Heart left ventricle (tissue), 16 donors: ENCODE measurements at regions not wholly inside any gene's neighbourhood (a gene's known extent, or its start where the extent isn't known, plus 50 kb on each side); places are given as distances from the start of the nearest gene placed in this dataset.

Experiments
- ATAC-seq, 4 donors: fragments of 200-7000 bp; cut with Tn5 transposase; one replicate each; pipeline ENCODE4 v1.9.1; 2020 to 2022; ENCODE audit warnings: moderate library complexity in 4 of 4, mild to moderate bottlenecking in 3 of 4, moderate number of reproducible peaks in 1 of 4
- DNase-seq, 5 donors: peaks; one replicate each; pipeline ENCODE4 v3.0.0-alpha.2; 2020
- H3K27ac ChIP-seq, 12 donors: fragments of 200-600 bp; sonication (generic) in 4 of 12; one replicate each; pipeline versions ENCODE4 v1.5.0 to v1.8.0; 2016 to 2022; ENCODE audit warnings: mild to moderate bottlenecking in 2 of 12
- H3K27me3 ChIP-seq, 9 donors: fragments of 200-600 bp; sonication (generic) in 2 of 9; one replicate each; pipeline versions ENCODE4 v1.5.1 to v1.8.0; 2016 to 2022; ENCODE audit warnings: mild to moderate bottlenecking in 3 of 9
- H3K36me3 ChIP-seq, 9 donors: fragments of 200-600 bp; sonication (generic) in 2 of 9; one replicate each; pipeline versions ENCODE4 v1.5.0 to v1.8.0; 2018 to 2022; ENCODE audit warnings: mild to moderate bottlenecking in 2 of 9
- H3K4me1 ChIP-seq, 12 donors: fragments of 200-600 bp; sonication (generic) in 4 of 12; one replicate each; pipeline versions ENCODE4 v1.5.0 to v1.8.0; 2016 to 2022; ENCODE audit warnings: mild to moderate bottlenecking in 3 of 12
- H3K4me3 ChIP-seq, 12 donors: fragments of 200-600 bp; sonication (generic) in 4 of 12; one replicate each; pipeline versions ENCODE4 v1.5.0 to v1.8.0; 2017 to 2022; ENCODE audit warnings: mild to moderate bottlenecking in 9 of 12, moderate library complexity in 4 of 12
- H3K9me3 ChIP-seq, 12 donors: fragments of 200-600 bp; sonication (generic) in 4 of 12; one replicate each; pipeline versions ENCODE4 v1.5.0 to v1.8.0; 2016 to 2022; ENCODE audit warnings: mild to moderate bottlenecking in 1 of 12
- CTCF ChIP-seq, 12 donors: fragments of 200-600 bp; sonication (generic) in 4 of 12; IDR thresholded peaks; one replicate each; pipeline versions ENCODE4 v1.5.0 to v1.8.0; 2018 to 2022; ENCODE audit warnings: antibody characterized with exemption in 12 of 12, mild to moderate bottlenecking in 5 of 12
- POLR2A ChIP-seq, 2 donors: fragments of 450-650 bp; IDR thresholded peaks; one replicate each; pipeline ENCODE4 v1.6.1; 2017; ENCODE audit warnings: antibody characterized with exemption in 2 of 2, mild to moderate bottlenecking in 2 of 2, moderate library complexity in 2 of 2
- WGBS, 4 donors: extraction: QIAGEN DNeasy Blood & Tissue Kit in 2 of 4; methylation state at CpG; one replicate each; pipeline versions ENCODE4 v1.1.5 to v1.1.7; 2013 to 2018; 5-methylcytosine and 5-hydroxymethylcytosine counted together
- intact Hi-C, 10 donors: fragments of 100-400 bp; cut with DNase I; formaldehyde crosslinking; loops; one replicate each; pipeline versions ENCODE4 v1.11.1 to v1.14.2; 2022
- donor health status: ischemic (EF 13 %, LVEDD 7.1; RV severe dilation, severe dysfunction).
- donor health status: healthy with polysubstance abuse.
- donor health status: DM: no; HTN: yes; CAD: no.
- donor health status: DM: no; HTN: no; CAD: no.
- donor health status: ischemic (EF 25% LVEDD 6.9; RV normal size, moderate dysfunction).
- donor health status: ischemic (EF 25% LVEDD 5.7; RV mildly dilated, moderate dysfunction).
- donor health status: healthy.
- donor health status: DM: yes; HTN: yes; CAD: no.
- donor health status: ischemic (EF 35%, LVEDD 5.7; RV mildly dilated, moderate dysfunction).
- donor health status: nonischemic (EF 11% LVEDD 7.7; RV severe dilation, severe dysfunction).
- donor health status: DM: yes; HTN: yes; CAD: no.
- donor health status: PGD.
- donor health status: ischemic (EF 29% LVEDD 5.4; RV normal size, mild dysfunction).
- donor health status: nonischemic (EF 23%, LVEDD 6.1; RV moderate dilation, normal function).

DNA sequence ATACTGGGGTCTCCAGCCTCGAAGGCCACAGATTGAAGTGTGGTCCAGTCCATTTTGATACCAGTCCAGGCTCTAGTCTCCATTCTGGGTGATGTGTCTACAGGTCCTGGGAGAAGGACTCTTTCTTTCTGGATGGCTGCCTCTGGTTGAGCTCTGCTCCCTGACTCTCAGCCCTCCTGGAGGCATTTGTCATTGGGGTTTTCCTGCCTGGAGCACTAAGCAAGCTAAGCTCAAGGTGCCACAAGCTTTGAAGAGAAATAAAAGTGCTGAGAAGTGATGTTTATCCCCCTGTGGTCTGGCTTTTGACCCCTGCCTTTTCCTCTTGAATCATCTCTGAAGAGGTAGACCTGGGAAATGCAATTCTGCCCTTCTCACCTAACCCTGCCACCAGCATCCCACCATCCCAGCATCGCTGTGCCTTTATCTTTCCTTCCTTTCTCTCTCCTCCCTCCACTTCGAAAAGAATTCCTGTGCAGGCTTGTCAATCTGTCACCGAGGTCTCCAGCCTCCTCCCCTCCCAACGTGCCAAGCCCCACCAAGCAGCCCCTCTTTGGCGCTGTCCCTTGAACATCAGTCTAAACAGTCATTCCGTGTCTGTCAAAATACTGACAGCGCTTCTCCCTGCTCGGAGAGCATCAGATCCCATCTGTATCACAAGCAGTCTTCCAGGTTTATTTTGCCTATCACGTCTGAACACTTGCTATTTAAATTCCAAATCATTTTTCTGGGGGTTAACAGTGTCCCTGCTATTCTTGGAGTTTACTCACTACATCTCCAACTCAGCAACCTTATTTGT lies 334.6 kb upstream of the SLC14A2 start:
- Histone ChIP-seq H3K27ac (no peak overlapping the region), H3K4me1 (no peaks in the 10 kb centered on the region), H3K9me3 (peaks cover 0 to 2% (median 0%) of the 10 kb centered on the region in 12 donors), H3K36me3 (no peaks in the 10 kb centered on the region), H3K27me3 (no peaks in the 10 kb centered on the region), H3K4me3 (no peak overlapping the region)
- ATAC-seq: no peak
- no peak for DNase-seq
- no peak for TF ChIP-seq POLR2A (IDR thresholded peaks at IDR 0.05)
- no peak for TF ChIP-seq CTCF (IDR thresholded peaks at IDR 0.05)
- intact Hi-C loops: no loop called here
- 59 to 68% (median 63%) methylated on average over 10 of the region's 10 CpGs for WGBS, 4 donors

GRCh38 chr18:45282101-45282812 lies 333.0 kb upstream of the SLC14A2 start:
- no peak overlapping the region for H3K4me3 ChIP-seq
- no peaks in the 10 kb centered on the region for H3K9me3 ChIP-seq
- intact Hi-C loops: no loop called here
- no peaks in the 10 kb centered on the region for H3K27me3 ChIP-seq
- DNase-seq: no peak
- WGBS, 4 donors: 74 to 84% (median 77%) methylated on average over 5 of the region's 5 CpGs
- no peak for ATAC-seq
- TF ChIP-seq POLR2A (IDR thresholded peaks at IDR 0.05) (no peak), CTCF (IDR thresholded peaks at IDR 0.05) (no peak)
- H3K36me3 ChIP-seq: no peaks in the 10 kb centered on the region
- no peak overlapping the region for H3K27ac ChIP-seq
- H3K4me1 ChIP-seq: no peaks in the 10 kb centered on the region

GRCh38 chr18:45284174-45284573 lies 331.1 kb upstream of the SLC14A2 start:
- DNase-seq (no peak), ATAC-seq (no peak)
- no peaks in the 10 kb centered on the region for H3K4me1 ChIP-seq
- no peaks in the 10 kb centered on the region for H3K36me3 ChIP-seq
- no peak overlapping the region for H3K27ac ChIP-seq
- H3K27me3 ChIP-seq: no peaks in the 10 kb centered on the region
- intact Hi-C loops: no loop called here
- no peaks in the 10 kb centered on the region for H3K9me3 ChIP-seq
- TF ChIP-seq CTCF (IDR thresholded peaks at IDR 0.05) (no peak), POLR2A (IDR thresholded peaks at IDR 0.05) (no peak)
- WGBS, 4 donors: 87 to 94% (median 91%) methylated on average over 2 of the region's 2 CpGs
- no peak overlapping the region for H3K4me3 ChIP-seq

GRCh38 chr18:45284851-45285250 lies 330.4 kb upstream of the SLC14A2 start:
- TF ChIP-seq POLR2A (IDR thresholded peaks at IDR 0.05): no peak
- intact Hi-C loops: no loop called here

More at GRCh38 chr18:45284851-45285250, 330.4 kb upstream of the SLC14A2 start:
- no peak for ATAC-seq
- H3K36me3 ChIP-seq: no peaks in the 10 kb centered on the region
- H3K9me3 ChIP-seq: no peaks in the 10 kb centered on the region
- peaks cover 0 to under 1% (median 0%) of the 10 kb centered on the region in 9 donors for H3K27me3 ChIP-seq
- H3K4me1 ChIP-seq: no peaks in the 10 kb centered on the region
- no peak for DNase-seq
- H3K4me3 ChIP-seq: no peak overlapping the region
- H3K27ac ChIP-seq: no peak overlapping the region
